Astrocyte (in vitro differentiated cells and primary cell): ENCODE measurements at regions not wholly inside any gene's neighbourhood (a gene's known extent, or its start where the extent isn't known, plus 50 kb on each side); places are given as distances from the start of the nearest gene placed in this dataset.

Experiments
- CTCF ChIP-seq: IDR thresholded peaks from 2 replicates; pipeline ENCODE4 v1.5.1; 2011; ENCODE audit warnings: low read depth, mild to moderate bottlenecking, inconsistent platforms, low read length, moderate library complexity; ENCODE audit not compliant: insufficient read depth
- EZH2 ChIP-seq: IDR thresholded peaks from 2 replicates; pipeline ENCODE4 v1.6.1; 2012; ENCODE audit warnings: mild to moderate bottlenecking, low read length, inconsistent platforms; ENCODE audit not compliant: insufficient read depth

DNA sequence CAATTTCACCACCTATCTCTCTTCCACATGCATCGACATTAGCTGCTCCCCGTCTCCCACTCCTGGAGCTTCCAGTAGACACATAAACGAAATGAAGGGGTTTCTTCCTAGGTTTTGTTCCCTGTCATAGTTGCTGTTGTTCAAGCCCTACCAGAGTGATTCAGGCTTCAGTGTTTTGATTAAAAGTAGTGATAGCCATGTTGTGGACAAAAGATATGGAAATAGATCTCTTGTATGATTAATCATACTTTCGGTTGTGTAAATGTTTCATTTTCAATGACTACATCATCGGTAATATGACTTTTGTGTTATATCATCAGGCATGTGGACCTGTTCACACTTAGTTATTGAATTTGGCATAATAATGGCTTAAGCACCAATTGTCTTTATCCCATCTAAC lies 96.5 kb upstream of the KLF3 start:
- TF ChIP-seq CTCF = no peak
- TF ChIP-seq EZH2 = no peak
